NAMALWA (cell line): ENCODE measurements at regions not wholly inside any gene's neighbourhood (a gene's known extent, or its start where the extent isn't known, plus 50 kb on each side); places are given as distances from the start of the nearest gene placed in this dataset.
"Not testable (repeated sequence)": the region's sequence is repeated elsewhere in the genome, so short reads cannot be mapped to it uniquely, and the experiment has no call there.

Experiments used
- DNase-seq: peaks from one replicate; pipeline ENCODE4 v3.0.0-alpha.2; 2015; ENCODE audit warnings: low spot score

- no peak for DNase-seq
These were observed 220.7 kb downstream of the NDUFA10 start for GRCh38 chr2:239804161-239805042.

GRCh38 chr2:239803766-239804115, 221.4 kb downstream of the NDUFA10 start:
- no peak for DNase-seq

GRCh38 chr2:239803102-239803765, 221.9 kb downstream of the NDUFA10 start:
- no peak for DNase-seq

GRCh38 chr2:239802185-239802649, 222.9 kb downstream of the NDUFA10 start:
- DNase-seq = no peak

- DNase-seq = no peak
These were observed 223.5 kb downstream of the NDUFA10 start for GRCh38 chr2:239801404-239802184.

GRCh38 chr2:239800785-239801386, 224.3 kb downstream of the NDUFA10 start:
- no peak for DNase-seq

GRCh38 chr2:239797316-239797715, 227.8 kb downstream of the NDUFA10 start:
- no peak for DNase-seq

GRCh38 chr2:239795761-239796160, 229.4 kb downstream of the NDUFA10 start:
- DNase-seq = not testable (repeated sequence)

GRCh38 chr2:239793836-239794235, 231.3 kb downstream of the NDUFA10 start:
- DNase-seq = no peak

- DNase-seq = no peak
These were observed 232.1 kb downstream of the NDUFA10 start for GRCh38 chr2:239793086-239793485.

- no peak for DNase-seq
These were observed 232.6 kb downstream of the NDUFA10 start for GRCh38 chr2:239792405-239793084.

GRCh38 chr2:239791526-239792404, 233.4 kb downstream of the NDUFA10 start:
- no peak for DNase-seq

- no peak for DNase-seq
These were observed 234.4 kb downstream of the NDUFA10 start for GRCh38 chr2:239790721-239791120.

- DNase-seq = no peak
These were observed 234.8 kb downstream of the NDUFA10 start for GRCh38 chr2:239790313-239790712.

- no peak for DNase-seq
These were observed 235.4 kb downstream of the NDUFA10 start for GRCh38 chr2:239789711-239790110.

- no peak for DNase-seq
These were observed 236.5 kb downstream of the NDUFA10 start for GRCh38 chr2:239788576-239789098.

GRCh38 chr2:239787538-239788050, 237.5 kb downstream of the NDUFA10 start:
- no peak for DNase-seq

GRCh38 chr2:239786791-239787190, 238.4 kb downstream of the NDUFA10 start:
- no peak for DNase-seq

GRCh38 chr2:239781454-239781853, 243.7 kb downstream of the NDUFA10 start:
- no peak for DNase-seq
